ENCODE measurements at regions not wholly inside any gene's neighbourhood (a gene's known extent, or its start where the extent isn't known, plus 50 kb on each side); places are given as distances from the start of the nearest gene placed in this dataset.

DNA sequence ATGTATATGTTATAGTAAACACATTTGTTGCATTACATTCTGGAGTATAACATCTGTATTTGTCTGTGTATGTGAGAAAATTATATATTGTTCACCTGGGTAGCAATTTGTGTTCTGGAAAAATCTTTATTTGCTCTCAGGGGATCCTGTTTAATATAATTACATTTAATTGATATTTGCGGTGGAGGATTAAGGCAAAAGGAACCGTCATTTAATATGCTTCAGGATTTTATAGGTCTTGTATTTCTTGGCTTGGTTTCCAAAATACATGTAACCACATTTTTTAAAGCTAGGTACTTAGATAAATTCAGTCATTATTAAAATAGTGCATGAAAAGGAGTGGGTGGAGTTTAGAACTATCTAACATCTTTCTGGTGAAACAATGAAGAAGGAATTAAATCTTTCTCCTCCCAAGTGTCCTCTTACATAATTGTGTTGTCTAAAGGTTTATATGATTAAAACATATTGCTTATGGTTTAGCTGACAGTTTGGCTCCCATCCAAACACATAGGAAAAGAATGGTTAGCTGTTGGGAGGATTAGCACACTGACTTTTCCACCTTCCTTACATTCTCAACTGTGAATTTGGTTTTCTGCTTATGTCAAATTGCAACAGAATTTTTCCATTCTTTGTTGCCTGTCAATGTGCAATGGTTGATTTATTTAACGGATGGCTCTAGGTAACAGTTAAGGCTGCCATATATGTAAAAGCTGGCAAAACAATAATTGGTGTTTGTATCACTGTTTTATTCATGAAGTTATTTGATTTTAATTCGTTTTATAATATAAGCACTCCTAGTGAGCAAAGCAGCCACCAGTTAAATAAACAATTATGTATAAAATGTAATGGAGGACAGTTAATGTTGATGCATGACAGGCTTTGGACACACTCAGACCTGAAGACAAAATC is 250.8 kb upstream of the SFRP2 start:
- Histone ChIP-seq H2BK120ac (ENCODE audit: low read depth, low read length, poor library complexity, severe bottlenecking) (no peak overlapping the region), H3K23ac (ENCODE audit: insufficient read length, low read depth, low read length) (no peak overlapping the region), H4K5ac (ENCODE audit: insufficient read length, low read depth, low read length) (no peak overlapping the region), H3K79me2 (ENCODE audit: insufficient read depth, low read length) (no peaks in the 10 kb centered on the region), H2BK15ac (ENCODE audit: low read depth, low read length) (no peak overlapping the region), H3K9me3 (ENCODE audit: control insufficient read depth, low read depth, low read length) (no peaks in the 10 kb centered on the region), H3K56ac (ENCODE audit: insufficient read length, low read depth, low read length) (no peak overlapping the region), H4K8ac (replicated peaks; ENCODE audit: insufficient read length, low read depth, low read length) (no peak overlapping the region), H4K20me1 (ENCODE audit: control insufficient read depth, insufficient read depth, insufficient read length) (no peaks in the 10 kb centered on the region), H3K14ac (ENCODE audit: insufficient read depth, low read length) (no peak overlapping the region), H3K4me1 (ENCODE audit: insufficient read depth, low read length) (no peaks in the 10 kb centered on the region), H2BK20ac (ENCODE audit: low read depth, low read length, poor library complexity, severe bottlenecking) (no peak overlapping the region), H3K27me3 (ENCODE audit: insufficient read depth, low read length) (no peaks in the 10 kb centered on the region), H4K91ac (ENCODE audit: insufficient read length, low read depth, low read length) (no peak overlapping the region), H2BK5ac (ENCODE audit: insufficient read length, low read length) (no peak overlapping the region), H2AFZ (ENCODE audit: low read length) (no peak overlapping the region), H2BK12ac (ENCODE audit: insufficient read length, low read depth, low read length) (no peak overlapping the region), H3K23me2 (ENCODE audit: insufficient read length, low read depth, low read length, poor library complexity, severe bottlenecking) (no peaks in the 10 kb centered on the region), H3K4ac (ENCODE audit: low read depth, low read length) (no peak overlapping the region), H3K27ac (ENCODE audit: insufficient read length, low read depth, low read length) (no peak overlapping the region), H3T11ph (ENCODE audit: low read length) (no peak overlapping the region), H3K9ac (ENCODE audit: extremely low read depth, insufficient read length, low read length) (no peak overlapping the region), H3K4me2 (ENCODE audit: insufficient read depth, insufficient read length, low read length) (no peak overlapping the region), H2AK5ac (ENCODE audit: insufficient read length, low read length) (no peak overlapping the region), H3K18ac (ENCODE audit: insufficient read length, low read depth, low read length) (no peak overlapping the region), H3K79me1 (ENCODE audit: insufficient read depth, low read depth, low read length, poor library complexity, severe bottlenecking) (no peaks in the 10 kb centered on the region)
- no peaks in the 10 kb centered on the region for H3K9me3 Mint-ChIP-seq
- H3K4me1 Mint-ChIP-seq, result peaks cover 10% of the 10 kb centered on the region in 2 experiments; a peak in 3 of 4 replicates
- no peak for TF ChIP-seq CTCF (conservative IDR thresholded peaks at IDR 0.05)
- DNase-seq, result no peak
- no peaks in the 10 kb centered on the region for H3K36me3 Mint-ChIP-seq (ENCODE audit: insufficient read depth in 1 of 3, low read depth in 3 of 3)
- H3K4me3 Mint-ChIP-seq, result no peak overlapping the region
- H3K27ac Mint-ChIP-seq, result no peak overlapping the region
- no CpG with 5 or more reads among the region's 4 CpGs for WGBS (ENCODE audit: extremely low coverage, insufficient read length, low lambda C conversion rate)
- H3K27me3 Mint-ChIP-seq (ENCODE audit: low read depth), result no peaks in the 10 kb centered on the region

Data from H9 (cell line).